ENCODE measurements at regions not wholly inside any gene's neighbourhood (a gene's known extent, or its start where the extent isn't known, plus 50 kb on each side); places are given as distances from the start of the nearest gene placed in this dataset.
A peak's percentile ranks its signal among the peaks of the same experiment; 100 is the strongest.

- Histone ChIP-seq H3K9me3 (ENCODE audit: control insufficient read depth, low read length) (peaks cover 9% of the 10 kb centered on the region), H3K36me3 (ENCODE audit: control insufficient read depth, insufficient read depth, low read length) (no peaks in the 10 kb centered on the region), H3K4me1 (ENCODE audit: control insufficient read depth, insufficient read depth, low read length, poor library complexity, severe bottlenecking) (no peaks in the 10 kb centered on the region), H3K27ac (ENCODE audit: low read depth, low read length, severe bottlenecking) (no peak overlapping the region), H3K4me3 (ENCODE audit: extremely low read depth, insufficient read depth, low read length, poor library complexity, severe bottlenecking) (no peak overlapping the region)
These were observed 83.8 kb downstream of the DIRAS3 start for GRCh38 chr1:67966666-67967009.

GRCh38 chr1:67965995-67966665 lies 84.3 kb downstream of the DIRAS3 start:
- no peaks in the 10 kb centered on the region for H3K36me3 ChIP-seq (ENCODE audit: control insufficient read depth, insufficient read depth, low read length)
- no peak overlapping the region for H3K27ac ChIP-seq (ENCODE audit: low read depth, low read length, severe bottlenecking)
- H3K9me3 ChIP-seq (ENCODE audit: control insufficient read depth, low read length): peaks cover 9% of the 10 kb centered on the region
- no CpG with 5 or more reads among the region's 2 CpGs for WGBS, 2 experiments (ENCODE audit: insufficient coverage in 2 of 2)
- no peak overlapping the region for H3K4me3 ChIP-seq (ENCODE audit: extremely low read depth, insufficient read depth, low read length, poor library complexity, severe bottlenecking)
- no peaks in the 10 kb centered on the region for H3K4me1 ChIP-seq (ENCODE audit: control insufficient read depth, insufficient read depth, low read length, poor library complexity, severe bottlenecking)

GRCh38 chr1:67963263-67963662 lies 87.2 kb downstream of the DIRAS3 start:
- Histone ChIP-seq H3K36me3 (ENCODE audit: control insufficient read depth, insufficient read depth, low read length) (no peaks in the 10 kb centered on the region), H3K4me1 (ENCODE audit: control insufficient read depth, insufficient read depth, low read length, poor library complexity, severe bottlenecking) (no peaks in the 10 kb centered on the region), H3K4me3 (ENCODE audit: extremely low read depth, insufficient read depth, low read length, poor library complexity, severe bottlenecking) (no peak overlapping the region), H3K27ac (ENCODE audit: low read depth, low read length, severe bottlenecking) (no peak overlapping the region), H3K9me3 (ENCODE audit: control insufficient read depth, low read length) (peaks cover 9% of the 10 kb centered on the region)

- 96 to 100% methylated on average over 1 to 2 of the region's 2 CpGs for WGBS, 2 experiments (ENCODE audit: insufficient coverage in 2 of 2)
These were observed 89.7 kb downstream of the DIRAS3 start for GRCh38 chr1:67960766-67961165.

GRCh38 chr1:67958472-67958871 lies 92.0 kb downstream of the DIRAS3 start:
- Histone ChIP-seq H3K9me3 (ENCODE audit: control insufficient read depth, low read length) (peaks cover 2% of the 10 kb centered on the region), H3K4me1 (ENCODE audit: control insufficient read depth, insufficient read depth, low read length, poor library complexity, severe bottlenecking) (peaks cover 5% of the 10 kb centered on the region), H3K4me3 (ENCODE audit: extremely low read depth, insufficient read depth, low read length, poor library complexity, severe bottlenecking) (no peak overlapping the region), H3K36me3 (ENCODE audit: control insufficient read depth, insufficient read depth, low read length) (no peaks in the 10 kb centered on the region), H3K27ac (ENCODE audit: low read depth, low read length, severe bottlenecking) (no peak overlapping the region)
- WGBS, 2 experiments (ENCODE audit: insufficient coverage in 2 of 2): 90 to 100% methylated on average over 1 of the region's 1 CpG

More at GRCh38 chr1:67960766-67961165, 89.7 kb downstream of the DIRAS3 start:
- Histone ChIP-seq H3K4me3 (ENCODE audit: extremely low read depth, insufficient read depth, low read length, poor library complexity, severe bottlenecking) (no peak overlapping the region), H3K9me3 (ENCODE audit: control insufficient read depth, low read length) (peaks cover 9% of the 10 kb centered on the region), H3K27ac (ENCODE audit: low read depth, low read length, severe bottlenecking) (no peak overlapping the region), H3K36me3 (ENCODE audit: control insufficient read depth, insufficient read depth, low read length) (no peaks in the 10 kb centered on the region), H3K4me1 (ENCODE audit: control insufficient read depth, insufficient read depth, low read length, poor library complexity, severe bottlenecking) (peaks cover 5% of the 10 kb centered on the region)

- Histone ChIP-seq H3K9me3 (ENCODE audit: control insufficient read depth, low read length) (no peaks in the 10 kb centered on the region), H3K4me1 (ENCODE audit: control insufficient read depth, insufficient read depth, low read length, poor library complexity, severe bottlenecking) (peaks cover 5% of the 10 kb centered on the region), H3K4me3 (ENCODE audit: extremely low read depth, insufficient read depth, low read length, poor library complexity, severe bottlenecking) (no peak overlapping the region), H3K27ac (ENCODE audit: low read depth, low read length, severe bottlenecking) (peak overlapping the region; percentile 78), H3K36me3 (ENCODE audit: control insufficient read depth, insufficient read depth, low read length) (no peaks in the 10 kb centered on the region)
- 70 to 78% methylated on average over 4 to 5 of the region's 5 CpGs for WGBS, 2 experiments (ENCODE audit: insufficient coverage in 2 of 2)
These were observed 93.4 kb downstream of the DIRAS3 start for GRCh38 chr1:67957066-67957465.

GRCh38 chr1:67956116-67956515 lies 94.3 kb downstream of the DIRAS3 start:
- Histone ChIP-seq H3K9me3 (ENCODE audit: control insufficient read depth, low read length) (no peaks in the 10 kb centered on the region), H3K4me1 (ENCODE audit: control insufficient read depth, insufficient read depth, low read length, poor library complexity, severe bottlenecking) (peaks cover 5% of the 10 kb centered on the region), H3K4me3 (ENCODE audit: extremely low read depth, insufficient read depth, low read length, poor library complexity, severe bottlenecking) (no peak overlapping the region), H3K36me3 (ENCODE audit: control insufficient read depth, insufficient read depth, low read length) (no peaks in the 10 kb centered on the region), H3K27ac (ENCODE audit: low read depth, low read length, severe bottlenecking) (no peak overlapping the region)

- H3K4me1 ChIP-seq (ENCODE audit: control insufficient read depth, insufficient read depth, low read length, poor library complexity, severe bottlenecking): peaks cover 5% of the 10 kb centered on the region
- WGBS, 2 experiments (ENCODE audit: insufficient coverage in 2 of 2): 87 to 100% methylated on average over 2 of the region's 2 CpGs
- no peaks in the 10 kb centered on the region for H3K36me3 ChIP-seq (ENCODE audit: control insufficient read depth, insufficient read depth, low read length)
- H3K4me3 ChIP-seq (ENCODE audit: extremely low read depth, insufficient read depth, low read length, poor library complexity, severe bottlenecking): no peak overlapping the region
- no peak overlapping the region for H3K27ac ChIP-seq (ENCODE audit: low read depth, low read length, severe bottlenecking)
- H3K9me3 ChIP-seq (ENCODE audit: control insufficient read depth, low read length): no peaks in the 10 kb centered on the region
These were observed 94.8 kb downstream of the DIRAS3 start for GRCh38 chr1:67955591-67955990.

GRCh38 chr1:67953301-67953700 lies 97.1 kb downstream of the DIRAS3 start:
- H3K4me1 ChIP-seq (ENCODE audit: control insufficient read depth, insufficient read depth, low read length, poor library complexity, severe bottlenecking): peaks cover 5% of the 10 kb centered on the region
- no peaks in the 10 kb centered on the region for H3K36me3 ChIP-seq (ENCODE audit: control insufficient read depth, insufficient read depth, low read length)
- H3K4me3 ChIP-seq (ENCODE audit: extremely low read depth, insufficient read depth, low read length, poor library complexity, severe bottlenecking): no peak overlapping the region
- H3K27ac ChIP-seq (ENCODE audit: low read depth, low read length, severe bottlenecking): no peak overlapping the region
- WGBS, 2 experiments (ENCODE audit: insufficient coverage in 2 of 2): 89 to 95% methylated on average over 2 of the region's 2 CpGs
- H3K9me3 ChIP-seq (ENCODE audit: control insufficient read depth, low read length): no peaks in the 10 kb centered on the region

- H3K4me1 ChIP-seq (ENCODE audit: control insufficient read depth, insufficient read depth, low read length, poor library complexity, severe bottlenecking): peaks cover 5% of the 10 kb centered on the region
These were observed 98.4 kb downstream of the DIRAS3 start for GRCh38 chr1:67952071-67952470.

GRCh38 chr1:67951014-67951413 lies 99.4 kb downstream of the DIRAS3 start:
- Histone ChIP-seq H3K27ac (ENCODE audit: low read depth, low read length, severe bottlenecking) (no peak overlapping the region), H3K4me3 (ENCODE audit: extremely low read depth, insufficient read depth, low read length, poor library complexity, severe bottlenecking) (no peak overlapping the region), H3K9me3 (ENCODE audit: control insufficient read depth, low read length) (no peaks in the 10 kb centered on the region), H3K36me3 (ENCODE audit: control insufficient read depth, insufficient read depth, low read length) (no peaks in the 10 kb centered on the region), H3K4me1 (ENCODE audit: control insufficient read depth, insufficient read depth, low read length, poor library complexity, severe bottlenecking) (no peaks in the 10 kb centered on the region)
- WGBS, 2 experiments (ENCODE audit: insufficient coverage in 2 of 2): 100% methylated on average over 1 of the region's 1 CpG; no CpG with 5 or more reads in 1 of the 2 experiments

More at GRCh38 chr1:67952071-67952470, 98.4 kb downstream of the DIRAS3 start:
- Histone ChIP-seq H3K4me3 (ENCODE audit: extremely low read depth, insufficient read depth, low read length, poor library complexity, severe bottlenecking) (no peak overlapping the region), H3K27ac (ENCODE audit: low read depth, low read length, severe bottlenecking) (no peak overlapping the region), H3K9me3 (ENCODE audit: control insufficient read depth, low read length) (no peaks in the 10 kb centered on the region), H3K36me3 (ENCODE audit: control insufficient read depth, insufficient read depth, low read length) (no peaks in the 10 kb centered on the region)
- WGBS, 2 experiments (ENCODE audit: insufficient coverage in 2 of 2): 88% methylated on average over 1 of the region's 1 CpG; no CpG with 5 or more reads in 1 of the 2 experiments
